Caco-2 (cell line): ENCODE measurements at regions not wholly inside any gene's neighbourhood (a gene's known extent, or its start where the extent isn't known, plus 50 kb on each side); places are given as distances from the start of the nearest gene placed in this dataset.

Experiments
- BruUV-seq: library from RNA; stranded (reverse); fragments of 400-500 nt; replicated peaks from 2 replicates; lab custom pipeline; 2021; lab: Mats Ljungman, UMichigan
- CTCF ChIA-PET: fragments of 300-600 bp; sonication (Branson Sonifier 250); formaldehyde crosslinking; loops from one replicate; lab custom pipeline; 2022; ENCODE audit warnings: antibody characterized with exemption; lab: Charles Lee
- POLR2A ChIA-PET: fragments of 300-600 bp; sonication (Branson Sonifier 250); formaldehyde crosslinking; loops from one replicate; lab custom pipeline; 2022; ENCODE audit warnings: antibody characterized with exemption; lab: Charles Lee
- DNase-seq, 2 experiments: peaks; one replicate each; pipeline versions ENCODE4 v3.0.0 to v3.0.0-alpha.2; 2020 to 2022
- H3K27me3 ChIP-seq: replicated peaks from 2 replicates; pipeline ENCODE4 v1.6.0; 2011; ENCODE audit warnings: low read length; ENCODE audit not compliant: control insufficient read depth, insufficient read depth
- H3K36me3 ChIP-seq: 2 replicates; pipeline ENCODE4 v1.5.1; 2011; ENCODE audit warnings: low read length; ENCODE audit not compliant: control insufficient read depth, insufficient read depth
- H3K4me1 ChIP-seq: fragments of 250-450 bp; sonication (Bioruptor Pico); 2 replicates; pipeline ENCODE4 v1.5.1; 2020; ENCODE audit warnings: mild to moderate bottlenecking
- H3K4me3 ChIP-seq: 2 replicates; pipeline ENCODE4 v1.5.1; 2011; ENCODE audit warnings: low read depth, mild to moderate bottlenecking, control low read depth, low read length
- H3K9me3 ChIP-seq: fragments of 250-450 bp; sonication (Bioruptor Pico); 2 replicates; pipeline ENCODE4 v1.5.1; 2020; ENCODE audit warnings: mild to moderate bottlenecking, moderate library complexity
- H3K27ac Mint-ChIP-seq: one replicate; pipeline ENCODE4 v1.8.0; 2022; ENCODE audit warnings: mixed read lengths; ENCODE audit not compliant: unreplicated experiment
- H3K27me3 Mint-ChIP-seq: one replicate; pipeline ENCODE4 v1.8.0; 2022; ENCODE audit warnings: mixed read lengths; ENCODE audit not compliant: insufficient read depth, unreplicated experiment
- H3K36me3 Mint-ChIP-seq: one replicate; pipeline ENCODE4 v1.8.0; 2022; ENCODE audit warnings: mild to moderate bottlenecking, mixed read lengths; ENCODE audit not compliant: insufficient read depth, unreplicated experiment
- H3K4me1 Mint-ChIP-seq: one replicate; pipeline ENCODE4 v1.8.0; 2022; ENCODE audit warnings: low read depth, mixed read lengths; ENCODE audit not compliant: unreplicated experiment
- H3K4me3 Mint-ChIP-seq: one replicate; pipeline ENCODE4 v1.8.0; 2022; ENCODE audit warnings: mild to moderate bottlenecking, moderate library complexity, mixed read lengths; ENCODE audit not compliant: unreplicated experiment
- H3K9me3 Mint-ChIP-seq: one replicate; pipeline ENCODE4 v1.8.0; 2022; ENCODE audit warnings: mixed read lengths; ENCODE audit not compliant: unreplicated experiment
- CTCF ChIP-seq, 2 experiments: fragments of 200-600 bp in 1 of 2; IDR thresholded peaks; 1 replicate in 1 of 2; 2 replicates in 1 of 2; pipeline versions ENCODE4 v1.5.1 to v1.8.0; 2011 to 2022; ENCODE audit warnings: antibody characterized with exemption in 1 of 2, control low read depth in 1 of 2, inconsistent platforms in 1 of 2, low read depth in 1 of 2, low read length in 1 of 2, mild to moderate bottlenecking in 1 of 2, moderate library complexity in 1 of 2; ENCODE audit not compliant: insufficient read depth in 1 of 2, severe bottlenecking in 1 of 2, unreplicated experiment in 1 of 2
- intact Hi-C: fragments of 100-400 bp; cut with micrococcal nuclease; formaldehyde crosslinking; loops from one replicate; pipeline ENCODE4 v1.10.0; 2022; ENCODE audit not compliant: unreplicated experiment

- H3K27me3 Mint-ChIP-seq: no peaks in the 10 kb centered on the region
- Histone ChIP-seq H3K4me1 (peaks cover 14% of the 10 kb centered on the region; the same call in 1 of the 2 replicates), H3K27me3 (no peaks in the 10 kb centered on the region), H3K4me3 (no peak overlapping the region), H3K36me3 (no peaks in the 10 kb centered on the region), H3K9me3 (no peaks in the 10 kb centered on the region)
- no peaks in the 10 kb centered on the region for H3K4me1 Mint-ChIP-seq
- H3K27ac Mint-ChIP-seq: no peak overlapping the region
- no peak overlapping the region for H3K4me3 Mint-ChIP-seq
- H3K9me3 Mint-ChIP-seq: no peaks in the 10 kb centered on the region
- DNase-seq: no peak
- intact Hi-C loops: loop anchor here (5.0 kb wide), 1 partner anchor 102 kb away; no protein-coding TSS in a partner anchor
- no peaks in the 10 kb centered on the region for H3K36me3 Mint-ChIP-seq
- ChIA-PET CTCF (no interaction called here), POLR2A (no interaction called here)
- no TSS peak for BruUV-seq
- no peak for TF ChIP-seq CTCF (IDR thresholded peaks at IDR 0.05; ENCODE audit: insufficient read depth in 1 of 2, low read depth in 1 of 2, low read length in 1 of 2, severe bottlenecking in 1 of 2, unreplicated experiment in 1 of 2)
Measured at GRCh38 chr4:186829097-186829496, 105.4 kb upstream of the FAT1 start.

GRCh38 chr4:186829740-186830449 lies 106.2 kb upstream of the FAT1 start:
- TF ChIP-seq CTCF (IDR thresholded peaks at IDR 0.05; ENCODE audit: insufficient read depth in 1 of 2, low read depth in 1 of 2, low read length in 1 of 2, severe bottlenecking in 1 of 2, unreplicated experiment in 1 of 2): no peak
- BruUV-seq: no TSS peak
- no peaks in the 10 kb centered on the region for H3K36me3 Mint-ChIP-seq
- H3K36me3 ChIP-seq: no peaks in the 10 kb centered on the region
- no peak overlapping the region for H3K27ac Mint-ChIP-seq
- no peaks in the 10 kb centered on the region for H3K4me1 Mint-ChIP-seq
- no peaks in the 10 kb centered on the region for H3K9me3 ChIP-seq
- H3K4me3 ChIP-seq: no peak overlapping the region
- no peak for DNase-seq
- H3K4me1 ChIP-seq: peaks cover 8% of the 10 kb centered on the region; the same call in 1 of the 2 replicates
- intact Hi-C loops: loop anchor here (5.0 kb wide), 1 partner anchor 103 kb away; no protein-coding TSS in a partner anchor
- no peaks in the 10 kb centered on the region for H3K27me3 Mint-ChIP-seq
- ChIA-PET POLR2A (no interaction called here), CTCF (no interaction called here)
- H3K27me3 ChIP-seq: no peaks in the 10 kb centered on the region
- H3K4me3 Mint-ChIP-seq: no peak overlapping the region
- no peaks in the 10 kb centered on the region for H3K9me3 Mint-ChIP-seq

- H3K27me3 ChIP-seq: no peaks in the 10 kb centered on the region
- no TSS peak for BruUV-seq
- no peak overlapping the region for H3K4me3 ChIP-seq
- H3K36me3 ChIP-seq: no peaks in the 10 kb centered on the region
- TF ChIP-seq CTCF (IDR thresholded peaks at IDR 0.05; ENCODE audit: insufficient read depth in 1 of 2, low read depth in 1 of 2, low read length in 1 of 2, severe bottlenecking in 1 of 2, unreplicated experiment in 1 of 2): no peak
- 0 out of 2 replicates have a peak, but pooled peaks cover 5% of the 10 kb centered on the region for H3K4me1 ChIP-seq
- H3K36me3 Mint-ChIP-seq: no peaks in the 10 kb centered on the region
- POLR2A ChIA-PET: no interaction called here
- no peaks in the 10 kb centered on the region for H3K9me3 Mint-ChIP-seq
- no peaks in the 10 kb centered on the region for H3K4me1 Mint-ChIP-seq
- intact Hi-C loops: no loop called here
- no peaks in the 10 kb centered on the region for H3K27me3 Mint-ChIP-seq
- CTCF ChIA-PET: no interaction called here
- no peak overlapping the region for H3K27ac Mint-ChIP-seq
- no peak for DNase-seq
- H3K9me3 ChIP-seq: no peaks in the 10 kb centered on the region
- no peak overlapping the region for H3K4me3 Mint-ChIP-seq
Measured at GRCh38 chr4:186831574-186831973, 107.9 kb upstream of the FAT1 start.
